Thyroid gland (tissue), 4 donors: ENCODE measurements at regions not wholly inside any gene's neighbourhood (a gene's known extent, or its start where the extent isn't known, plus 50 kb on each side); places are given as distances from the start of the nearest gene placed in this dataset.
"Not testable (repeated sequence)": the region's sequence is repeated elsewhere in the genome, so short reads cannot be mapped to it uniquely, and the experiment has no call there.

Experiments
- DNase-seq, 2 donors: peaks; one replicate each; pipeline ENCODE4 v3.0.0-alpha.2; 2019
- H3K27ac ChIP-seq, 3 donors: fragments of 200-600 bp; sonication (generic); 1 replicate in 2 of 3; 2 replicates in 1 of 3; pipeline ENCODE4 v1.5.1; 2016 to 2019; ENCODE audit warnings: mild to moderate bottlenecking in 1 of 3, moderate library complexity in 1 of 3
- H3K27me3 ChIP-seq: fragments of 200-600 bp; sonication (generic); one replicate; pipeline ENCODE4 v1.5.1; 2019
- H3K36me3 ChIP-seq, 2 donors: fragments of 200-600 bp; sonication (generic); one replicate each; pipeline ENCODE4 v1.5.1; 2016 to 2019
- H3K4me1 ChIP-seq, 2 donors: fragments of 200-600 bp; sonication (generic); one replicate each; pipeline ENCODE4 v1.5.1; 2017 to 2019
- H3K4me3 ChIP-seq, 3 donors: fragments of 200-600 bp; sonication (generic); replicated peaks in 1 of 3; 1 replicate in 2 of 3; 2 replicates in 1 of 3; pipeline ENCODE4 v1.5.1; 2016; ENCODE audit warnings: mild to moderate bottlenecking in 1 of 3
- H3K9me3 ChIP-seq: fragments of 200-600 bp; sonication (generic); one replicate; pipeline ENCODE4 v1.5.1; 2017
- CTCF ChIP-seq, 6 experiments: fragments of 200-600 bp in 3 of 6; fragments of 450-650 bp in 3 of 6; sonication (generic) in 3 of 6; IDR thresholded peaks; one replicate each; pipeline ENCODE4 v1.5.1; 2016 to 2019; ENCODE audit warnings: antibody characterized with exemption in 6 of 6, mild to moderate bottlenecking in 2 of 6, inconsistent platforms in 1 of 6, moderate library complexity in 1 of 6
- POLR2A ChIP-seq, 2 donors: fragments of 450-650 bp; IDR thresholded peaks; one replicate each; pipeline ENCODE4 v1.6.1; 2017; ENCODE audit warnings: antibody characterized with exemption in 2 of 2, mild to moderate bottlenecking in 2 of 2, moderate library complexity in 1 of 2
- WGBS, 2 donors: methylation state at CpG; one replicate each; pipeline ENCODE4 v1.1.5; 2017; 5-methylcytosine and 5-hydroxymethylcytosine counted together
- intact Hi-C: fragments of 100-400 bp; cut with DNase I; formaldehyde crosslinking; loops from one replicate; pipeline ENCODE4 v1.15.1; 2023

DNA sequence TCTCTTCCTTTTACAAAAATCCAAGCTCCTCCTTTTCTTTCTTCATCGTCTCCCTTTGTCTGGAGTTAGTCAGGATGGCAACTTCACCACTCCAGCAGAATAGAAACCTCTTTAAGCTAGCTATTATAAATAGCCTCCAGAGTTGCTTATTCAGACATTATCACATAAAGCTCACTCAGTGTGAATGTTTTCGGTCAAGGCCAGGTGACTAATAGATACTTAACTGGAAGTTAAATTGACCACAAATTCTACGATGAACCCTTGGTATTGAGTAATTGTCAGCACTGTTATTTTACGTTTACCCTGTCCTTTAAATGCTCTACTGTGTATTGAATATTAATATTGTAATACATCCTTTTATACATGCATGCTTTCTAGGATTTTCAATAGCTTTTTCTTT is 340.4 kb downstream of the OTUD1 start:
- Histone ChIP-seq H3K27me3 (no peaks in the 10 kb centered on the region), H3K27ac (no peak overlapping the region), H3K36me3 (no peaks in the 10 kb centered on the region), H3K9me3 (no peaks in the 10 kb centered on the region), H3K4me1 (no peaks in the 10 kb centered on the region), H3K4me3 (no peak overlapping the region)
- no peak for TF ChIP-seq POLR2A (IDR thresholded peaks at IDR 0.05)
- no peak for TF ChIP-seq CTCF (IDR thresholded peaks at IDR 0.05)
- DNase-seq: no peak
- WGBS, 2 donors: 62 to 65% methylated on average over 4 of the region's 4 CpGs
- intact Hi-C loops: no loop called here

GRCh38 chr10:23780331-23780730 is 341.5 kb downstream of the OTUD1 start:
- 74 to 79% methylated on average over 1 of the region's 1 CpG for WGBS, 2 donors
- H3K4me3 ChIP-seq: no peak overlapping the region
- H3K36me3 ChIP-seq: no peaks in the 10 kb centered on the region
- TF ChIP-seq CTCF (IDR thresholded peaks at IDR 0.05) (no peak), POLR2A (IDR thresholded peaks at IDR 0.05) (no peak)
- no peaks in the 10 kb centered on the region for H3K4me1 ChIP-seq
- DNase-seq: no peak
- no peaks in the 10 kb centered on the region for H3K27me3 ChIP-seq
- intact Hi-C loops: no loop called here
- H3K27ac ChIP-seq: no peak overlapping the region
- H3K9me3 ChIP-seq: no peaks in the 10 kb centered on the region

DNA sequence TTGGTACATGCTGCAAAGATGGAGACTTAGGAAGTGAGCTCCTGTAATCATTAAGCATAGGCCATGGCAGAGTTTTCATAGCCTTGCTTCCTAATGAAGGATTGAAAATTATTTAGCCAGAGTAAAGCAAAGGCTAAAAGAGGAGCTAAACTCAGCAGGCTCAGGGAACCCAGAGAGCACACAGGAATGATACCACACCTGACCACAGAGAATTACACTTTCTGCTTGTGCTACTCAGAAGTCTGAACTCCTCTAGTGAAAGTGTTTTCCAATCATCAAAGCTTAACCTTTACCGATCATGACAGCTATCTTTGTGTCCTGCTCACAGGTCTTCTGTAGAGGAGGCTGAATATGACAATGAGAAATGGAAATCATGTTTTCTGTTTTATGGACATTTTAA is 347.7 kb downstream of the OTUD1 start:
- TF ChIP-seq POLR2A (IDR thresholded peaks at IDR 0.05): no peak
- TF ChIP-seq CTCF (IDR thresholded peaks at IDR 0.05): no peak
- H3K36me3 ChIP-seq: no peaks in the 10 kb centered on the region
- H3K27me3 ChIP-seq: no peaks in the 10 kb centered on the region
- H3K9me3 ChIP-seq: no peaks in the 10 kb centered on the region
- WGBS, 2 donors: 88% methylated on average over 1 of the region's 1 CpG
- no peak overlapping the region for H3K4me3 ChIP-seq
- no peak overlapping the region for H3K27ac ChIP-seq
- DNase-seq: no peak
- H3K4me1 ChIP-seq: no peaks in the 10 kb centered on the region
- intact Hi-C loops: no loop called here

GRCh38 chr10:23793577-23793976 is 354.7 kb downstream of the OTUD1 start:
- no peak for DNase-seq
- H3K36me3 ChIP-seq: no peaks in the 10 kb centered on the region
- no peak overlapping the region for H3K4me3 ChIP-seq
- no peak for TF ChIP-seq CTCF (IDR thresholded peaks at IDR 0.05)
- TF ChIP-seq POLR2A (IDR thresholded peaks at IDR 0.05): no peak
- 63 to 65% methylated on average over 4 of the region's 4 CpGs for WGBS, 2 donors
- intact Hi-C loops: no loop called here
- H3K27me3 ChIP-seq: no peaks in the 10 kb centered on the region
- no peaks in the 10 kb centered on the region for H3K4me1 ChIP-seq
- no peaks in the 10 kb centered on the region for H3K9me3 ChIP-seq
- no peak overlapping the region for H3K27ac ChIP-seq

GRCh38 chr10:23797452-23797851 is 358.6 kb downstream of the OTUD1 start:
- H3K4me3 ChIP-seq, H3K27me3 ChIP-seq, intact Hi-C loops, H3K9me3 ChIP-seq, DNase-seq, H3K36me3 ChIP-seq, H3K27ac ChIP-seq, H3K4me1 ChIP-seq: not testable (repeated sequence)
- WGBS, 2 donors: 76 to 91% methylated on average over 4 of the region's 4 CpGs

- WGBS, 2 donors: 71 to 84% methylated on average over 2 of the region's 2 CpGs
- Histone ChIP-seq H3K4me3 (no peak overlapping the region), H3K27me3 (no peaks in the 10 kb centered on the region), H3K36me3 (no peaks in the 10 kb centered on the region), H3K4me1 (peaks cover 0 to 21% of the 10 kb centered on the region in 2 donors), H3K27ac (no peak overlapping the region), H3K9me3 (no peaks in the 10 kb centered on the region)
- TF ChIP-seq CTCF (IDR thresholded peaks at IDR 0.05): no peak
- no peak for TF ChIP-seq POLR2A (IDR thresholded peaks at IDR 0.05)
- intact Hi-C loops: no loop called here
- DNase-seq: no peak
These were observed 365.2 kb downstream of the OTUD1 start for GRCh38 chr10:23804125-23804524.
